Fibroblast of lung (primary cell): ENCODE measurements at regions not wholly inside any gene's neighbourhood (a gene's known extent, or its start where the extent isn't known, plus 50 kb on each side); places are given as distances from the start of the nearest gene placed in this dataset.

Experiments
- DNase-seq, 2 donors: peaks; one replicate each; pipeline versions ENCODE4 v3.0.0 to v3.0.0-alpha.2; 2010; ENCODE audit warnings: low read depth in 2 of 2
- H2AFZ ChIP-seq: 2 replicates; pipeline ENCODE4 v1.5.1; 2012; ENCODE audit warnings: low read length, control low read depth, inconsistent platforms
- H3K27ac ChIP-seq: 2 replicates; pipeline ENCODE4 v1.5.1; 2011; ENCODE audit warnings: low read length, control low read depth; ENCODE audit not compliant: insufficient read depth
- H3K27me3 ChIP-seq: 2 replicates; pipeline ENCODE4 v1.5.1; 2011; ENCODE audit warnings: mild to moderate bottlenecking, low read length; ENCODE audit not compliant: control insufficient read depth, insufficient read depth
- H3K36me3 ChIP-seq: 2 replicates; pipeline ENCODE4 v1.5.1; 2011; ENCODE audit warnings: low read length; ENCODE audit not compliant: control insufficient read depth, insufficient read depth
- H3K4me1 ChIP-seq: 2 replicates; pipeline ENCODE4 v1.5.1; 2011; ENCODE audit warnings: low read length; ENCODE audit not compliant: control insufficient read depth, insufficient read depth; ENCODE audit errors: extremely low read depth
- H3K4me2 ChIP-seq: 2 replicates; pipeline ENCODE4 v1.5.1; 2011; ENCODE audit warnings: low read length, control low read depth; ENCODE audit not compliant: insufficient read depth; ENCODE audit errors: extremely low read depth
- H3K4me3 ChIP-seq, 4 experiments: fragments of 200-600 bp in 1 of 4; sonication (generic) in 1 of 4; replicated peaks in 1 of 4; 2 replicates each; pipeline ENCODE4 v1.5.1; 2011 to 2016; ENCODE audit warnings: low read length in 4 of 4, low read depth in 3 of 4, mild to moderate bottlenecking in 3 of 4, control low read depth in 2 of 4, inconsistent platforms in 1 of 4, mixed read lengths in 1 of 4; ENCODE audit not compliant: insufficient read depth in 1 of 4; ENCODE audit errors: control extremely low read depth in 1 of 4
- H3K79me2 ChIP-seq: 2 replicates; pipeline ENCODE4 v1.5.1; 2012; ENCODE audit warnings: mild to moderate bottlenecking, low read length, inconsistent platforms; ENCODE audit not compliant: control insufficient read depth, insufficient read depth
- H3K9ac ChIP-seq: 2 replicates; pipeline ENCODE4 v1.5.1; 2011; ENCODE audit warnings: mild to moderate bottlenecking, low read length, control low read depth; ENCODE audit not compliant: insufficient read depth
- H3K9me3 ChIP-seq: 2 replicates; pipeline ENCODE4 v1.5.1; 2012; ENCODE audit warnings: low read depth, low read length; ENCODE audit not compliant: control insufficient read depth, insufficient read depth
- H4K20me1 ChIP-seq: 2 replicates; pipeline ENCODE4 v1.5.1; 2011; ENCODE audit warnings: low read length; ENCODE audit not compliant: control insufficient read depth, insufficient read depth; ENCODE audit errors: extremely low read depth
- CTCF ChIP-seq, 2 donors: IDR thresholded peaks in 1 of 2; conservative IDR thresholded peaks in 1 of 2; 1 replicate in 1 of 2; 2 replicates in 1 of 2; pipeline ENCODE4 v1.5.1; 2011 to 2012; ENCODE audit warnings: low read length in 2 of 2, control low read depth in 1 of 2, inconsistent platforms in 1 of 2, low read depth in 1 of 2, mild to moderate bottlenecking in 1 of 2
- EZH2 ChIP-seq: IDR thresholded peaks from 2 replicates; pipeline ENCODE4 v1.5.1; 2012; ENCODE audit warnings: low read length, control low read depth, mild to moderate bottlenecking; ENCODE audit errors: missing control alignments

- no peak overlapping the region for H3K27ac ChIP-seq
- H3K4me2 ChIP-seq: no peak overlapping the region
- H3K9me3 ChIP-seq: no peaks in the 10 kb centered on the region
- DNase-seq: no peak
- no peak overlapping the region for H3K4me3 ChIP-seq
- H3K9ac ChIP-seq: no peak overlapping the region
- no peaks in the 10 kb centered on the region for H3K36me3 ChIP-seq
- H3K4me1 ChIP-seq: no peaks in the 10 kb centered on the region
- H3K79me2 ChIP-seq: no peaks in the 10 kb centered on the region
- TF ChIP-seq CTCF (conservative IDR thresholded peaks at IDR 0.05 in 1 of 2, IDR thresholded peaks at IDR 0.05 in 1 of 2; ENCODE audit: low read depth in 1 of 2, low read length in 2 of 2) (no peak), EZH2 (no peak)
- no peaks in the 10 kb centered on the region for H4K20me1 ChIP-seq
- no peak overlapping the region for H2AFZ ChIP-seq
- H3K27me3 ChIP-seq: no peaks in the 10 kb centered on the region
These were observed 178.1 kb downstream of the RNF144B start for GRCh38 chr6:18565231-18565630.

DNA sequence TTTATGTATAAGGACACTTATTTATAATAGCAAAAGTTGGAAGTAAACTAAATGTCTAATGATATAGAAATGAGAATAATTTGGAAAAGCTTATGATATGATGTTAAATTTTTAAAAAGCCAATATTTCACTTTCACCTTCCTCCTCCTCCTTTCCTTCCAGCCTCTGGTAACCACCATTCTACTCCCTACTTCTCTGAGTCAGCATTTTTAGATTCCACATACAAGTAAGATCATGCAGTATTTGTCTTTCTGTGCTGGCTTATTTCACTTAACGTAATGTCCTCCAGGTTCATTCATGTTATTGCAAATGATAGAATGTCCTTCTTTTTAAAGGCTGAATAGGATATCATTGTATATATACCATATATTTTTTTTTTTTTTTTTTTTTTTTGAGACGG is 180.2 kb downstream of the RNF144B start:
- Histone ChIP-seq H4K20me1 (no peaks in the 10 kb centered on the region), H3K9ac (no peak overlapping the region), H3K79me2 (no peaks in the 10 kb centered on the region), H3K4me3 (no peak overlapping the region), H3K9me3 (no peaks in the 10 kb centered on the region), H3K4me2 (no peak overlapping the region), H3K27ac (no peak overlapping the region), H3K27me3 (no peaks in the 10 kb centered on the region), H2AFZ (no peak overlapping the region), H3K36me3 (no peaks in the 10 kb centered on the region), H3K4me1 (no peaks in the 10 kb centered on the region)
- TF ChIP-seq CTCF (conservative IDR thresholded peaks at IDR 0.05 in 1 of 2, IDR thresholded peaks at IDR 0.05 in 1 of 2; ENCODE audit: low read depth in 1 of 2, low read length in 2 of 2) (no peak), EZH2 (no peak)
- DNase-seq: no peak

DNA sequence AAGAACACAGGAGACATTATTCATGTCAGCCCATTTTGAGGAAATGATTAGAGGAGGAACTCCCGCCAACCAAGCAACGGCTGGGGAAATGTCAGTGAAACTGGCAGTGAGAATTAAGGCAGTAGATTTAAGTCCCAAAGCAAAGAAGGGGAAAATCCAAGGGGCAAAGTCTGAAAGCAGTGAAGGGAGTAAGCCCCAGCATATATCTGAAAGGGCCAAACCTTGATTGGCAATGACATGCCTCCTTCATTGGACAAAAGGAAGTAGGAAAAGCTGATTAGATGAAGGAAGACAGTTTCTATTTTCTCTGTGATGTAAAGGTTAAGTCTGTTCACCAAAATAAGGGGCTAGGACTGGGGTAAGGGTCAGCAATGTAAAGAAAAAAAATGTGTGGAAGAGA is 190.3 kb downstream of the RNF144B start:
- Histone ChIP-seq H4K20me1 (no peaks in the 10 kb centered on the region), H3K79me2 (no peaks in the 10 kb centered on the region), H3K4me3 (no peak overlapping the region), H3K27ac (no peak overlapping the region), H3K4me2 (no peak overlapping the region), H2AFZ (no peak overlapping the region), H3K4me1 (no peaks in the 10 kb centered on the region), H3K9ac (no peak overlapping the region), H3K36me3 (no peaks in the 10 kb centered on the region), H3K9me3 (no peaks in the 10 kb centered on the region), H3K27me3 (no peaks in the 10 kb centered on the region)
- TF ChIP-seq CTCF (conservative IDR thresholded peaks at IDR 0.05 in 1 of 2, IDR thresholded peaks at IDR 0.05 in 1 of 2; ENCODE audit: low read depth in 1 of 2, low read length in 2 of 2): no peak
- DNase-seq: no peak
